H1 (cell line): ENCODE measurements at regions not wholly inside any gene's neighbourhood (a gene's known extent, or its start where the extent isn't known, plus 50 kb on each side); places are given as distances from the start of the nearest gene placed in this dataset.
"Not testable (repeated sequence)": the region's sequence is repeated elsewhere in the genome, so short reads cannot be mapped to it uniquely, and the experiment has no call there.

ENCODE experiments used
- GTF2F1 ChIP-seq: IDR thresholded peaks from 2 replicates; pipeline ENCODE4 v1.6.1; 2012; ENCODE audit warnings: low read depth, low read length, improper control_type of control experiment, borderline replicate concordance
- HDAC2 ChIP-seq, 2 experiments: fragments of 300-600 bp in 1 of 2; sonication (generic) in 1 of 2; IDR thresholded peaks; 2 replicates each; pipeline ENCODE4 v1.6.1; 2011 to 2012; ENCODE audit warnings: low read depth in 2 of 2, low read length in 2 of 2, mild to moderate bottlenecking in 2 of 2, moderate library complexity in 2 of 2, borderline replicate concordance in 1 of 2, inconsistent platforms in 1 of 2
- HDAC6 ChIP-seq: IDR thresholded peaks from one replicate; pipeline ENCODE4 v1.7.1; 2012; ENCODE audit warnings: low read depth, mild to moderate bottlenecking, inconsistent platforms, low read length, moderate library complexity
- NRF1 ChIP-seq: IDR thresholded peaks from 2 replicates; pipeline ENCODE4 v1.6.1; 2011; ENCODE audit warnings: mild to moderate bottlenecking, low read depth, low read length, improper control_type of control experiment
- POLR2A ChIP-seq, 2 experiments: IDR thresholded peaks; 1 replicate in 1 of 2; 2 replicates in 1 of 2; pipeline ENCODE4 v1.6.1; 2011; ENCODE audit warnings: low read depth in 2 of 2, low read length in 2 of 2, mild to moderate bottlenecking in 2 of 2; ENCODE audit errors: control extremely low read depth in 1 of 2
- POLR2AphosphoS5 ChIP-seq: IDR thresholded peaks from 2 replicates; pipeline ENCODE4 v1.6.1; 2011; ENCODE audit warnings: low read depth, low read length
- RAD21 ChIP-seq, 2 experiments: IDR thresholded peaks in 1 of 2; conservative IDR thresholded peaks in 1 of 2; 2 replicates each; pipeline ENCODE4 v1.6.1; 2011; ENCODE audit warnings: low read depth in 2 of 2, low read length in 2 of 2, improper control_type of control experiment in 1 of 2, inconsistent platforms in 1 of 2, mild to moderate bottlenecking in 1 of 2, moderate library complexity in 1 of 2
- TAF1 ChIP-seq: IDR thresholded peaks from 2 replicates; pipeline ENCODE4 v1.6.1; 2011; ENCODE audit warnings: mild to moderate bottlenecking, low read depth, low read length
- ZNF274 ChIP-seq: IDR thresholded peaks from 2 replicates; pipeline ENCODE4 v1.7.0; 2012; ENCODE audit warnings: low read length, borderline replicate concordance; ENCODE audit errors: extremely low read depth
- TF ChIP-seq, protein P1 (sequence below): fragments of 300-600 bp; sonication (generic); IDR thresholded peaks from 2 replicates; pipeline ENCODE4 v1.7.1; 2012; ENCODE audit warnings: low read length, moderate library complexity, mild to moderate bottlenecking, inconsistent platforms; ENCODE audit not compliant: insufficient replicate concordance
- TF ChIP-seq, protein P2 (sequence below), 3 experiments: IDR thresholded peaks; 1 replicate in 2 of 3; 2 replicates in 1 of 3; pipeline versions ENCODE4 v1.5.1 to v1.6.1; 2011; ENCODE audit warnings: low read length in 3 of 3, mild to moderate bottlenecking in 3 of 3, inconsistent platforms in 2 of 3, low read depth in 1 of 3, moderate library complexity in 1 of 3; ENCODE audit not compliant: insufficient read depth in 1 of 3; ENCODE audit errors: control extremely low read depth in 1 of 3

DNA sequence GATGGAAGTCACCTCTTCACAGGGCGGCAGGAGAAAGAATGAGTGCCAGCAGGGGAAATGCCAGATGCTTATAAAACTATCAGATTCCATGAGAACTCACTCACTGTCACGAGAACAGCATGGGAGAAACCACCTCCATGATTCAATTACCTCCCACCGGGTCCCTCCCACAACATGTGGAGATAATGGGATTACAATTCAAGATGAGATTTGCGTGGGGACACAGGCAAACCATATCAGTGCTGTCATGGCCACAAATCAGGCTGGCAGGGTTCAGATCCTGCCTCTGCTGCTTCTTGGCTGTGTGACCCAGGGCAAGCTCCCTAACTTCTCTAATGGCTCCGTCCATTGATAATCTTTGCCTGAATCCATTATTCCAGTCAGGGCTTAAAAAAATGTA lies 389.5 kb downstream of the NPHP4 start:
- TF ChIP-seq POLR2A (IDR thresholded peaks at IDR 0.05; ENCODE audit: control extremely low read depth in 1 of 2, low read depth in 2 of 2, low read length in 2 of 2); NRF1; TAF1; POLR2AphosphoS5; ZNF274; RAD21 (IDR thresholded peaks at IDR 0.05 in 1 of 2, conservative IDR thresholded peaks at IDR 0.05 in 1 of 2; ENCODE audit: low read depth in 2 of 2, low read length in 2 of 2); HDAC6; GTF2F1; HDAC2 (IDR thresholded peaks at IDR 0.05; ENCODE audit: borderline replicate concordance in 1 of 2, low read depth in 2 of 2, low read length in 2 of 2): not testable (repeated sequence)
- TF ChIP-seq, protein P1, sequence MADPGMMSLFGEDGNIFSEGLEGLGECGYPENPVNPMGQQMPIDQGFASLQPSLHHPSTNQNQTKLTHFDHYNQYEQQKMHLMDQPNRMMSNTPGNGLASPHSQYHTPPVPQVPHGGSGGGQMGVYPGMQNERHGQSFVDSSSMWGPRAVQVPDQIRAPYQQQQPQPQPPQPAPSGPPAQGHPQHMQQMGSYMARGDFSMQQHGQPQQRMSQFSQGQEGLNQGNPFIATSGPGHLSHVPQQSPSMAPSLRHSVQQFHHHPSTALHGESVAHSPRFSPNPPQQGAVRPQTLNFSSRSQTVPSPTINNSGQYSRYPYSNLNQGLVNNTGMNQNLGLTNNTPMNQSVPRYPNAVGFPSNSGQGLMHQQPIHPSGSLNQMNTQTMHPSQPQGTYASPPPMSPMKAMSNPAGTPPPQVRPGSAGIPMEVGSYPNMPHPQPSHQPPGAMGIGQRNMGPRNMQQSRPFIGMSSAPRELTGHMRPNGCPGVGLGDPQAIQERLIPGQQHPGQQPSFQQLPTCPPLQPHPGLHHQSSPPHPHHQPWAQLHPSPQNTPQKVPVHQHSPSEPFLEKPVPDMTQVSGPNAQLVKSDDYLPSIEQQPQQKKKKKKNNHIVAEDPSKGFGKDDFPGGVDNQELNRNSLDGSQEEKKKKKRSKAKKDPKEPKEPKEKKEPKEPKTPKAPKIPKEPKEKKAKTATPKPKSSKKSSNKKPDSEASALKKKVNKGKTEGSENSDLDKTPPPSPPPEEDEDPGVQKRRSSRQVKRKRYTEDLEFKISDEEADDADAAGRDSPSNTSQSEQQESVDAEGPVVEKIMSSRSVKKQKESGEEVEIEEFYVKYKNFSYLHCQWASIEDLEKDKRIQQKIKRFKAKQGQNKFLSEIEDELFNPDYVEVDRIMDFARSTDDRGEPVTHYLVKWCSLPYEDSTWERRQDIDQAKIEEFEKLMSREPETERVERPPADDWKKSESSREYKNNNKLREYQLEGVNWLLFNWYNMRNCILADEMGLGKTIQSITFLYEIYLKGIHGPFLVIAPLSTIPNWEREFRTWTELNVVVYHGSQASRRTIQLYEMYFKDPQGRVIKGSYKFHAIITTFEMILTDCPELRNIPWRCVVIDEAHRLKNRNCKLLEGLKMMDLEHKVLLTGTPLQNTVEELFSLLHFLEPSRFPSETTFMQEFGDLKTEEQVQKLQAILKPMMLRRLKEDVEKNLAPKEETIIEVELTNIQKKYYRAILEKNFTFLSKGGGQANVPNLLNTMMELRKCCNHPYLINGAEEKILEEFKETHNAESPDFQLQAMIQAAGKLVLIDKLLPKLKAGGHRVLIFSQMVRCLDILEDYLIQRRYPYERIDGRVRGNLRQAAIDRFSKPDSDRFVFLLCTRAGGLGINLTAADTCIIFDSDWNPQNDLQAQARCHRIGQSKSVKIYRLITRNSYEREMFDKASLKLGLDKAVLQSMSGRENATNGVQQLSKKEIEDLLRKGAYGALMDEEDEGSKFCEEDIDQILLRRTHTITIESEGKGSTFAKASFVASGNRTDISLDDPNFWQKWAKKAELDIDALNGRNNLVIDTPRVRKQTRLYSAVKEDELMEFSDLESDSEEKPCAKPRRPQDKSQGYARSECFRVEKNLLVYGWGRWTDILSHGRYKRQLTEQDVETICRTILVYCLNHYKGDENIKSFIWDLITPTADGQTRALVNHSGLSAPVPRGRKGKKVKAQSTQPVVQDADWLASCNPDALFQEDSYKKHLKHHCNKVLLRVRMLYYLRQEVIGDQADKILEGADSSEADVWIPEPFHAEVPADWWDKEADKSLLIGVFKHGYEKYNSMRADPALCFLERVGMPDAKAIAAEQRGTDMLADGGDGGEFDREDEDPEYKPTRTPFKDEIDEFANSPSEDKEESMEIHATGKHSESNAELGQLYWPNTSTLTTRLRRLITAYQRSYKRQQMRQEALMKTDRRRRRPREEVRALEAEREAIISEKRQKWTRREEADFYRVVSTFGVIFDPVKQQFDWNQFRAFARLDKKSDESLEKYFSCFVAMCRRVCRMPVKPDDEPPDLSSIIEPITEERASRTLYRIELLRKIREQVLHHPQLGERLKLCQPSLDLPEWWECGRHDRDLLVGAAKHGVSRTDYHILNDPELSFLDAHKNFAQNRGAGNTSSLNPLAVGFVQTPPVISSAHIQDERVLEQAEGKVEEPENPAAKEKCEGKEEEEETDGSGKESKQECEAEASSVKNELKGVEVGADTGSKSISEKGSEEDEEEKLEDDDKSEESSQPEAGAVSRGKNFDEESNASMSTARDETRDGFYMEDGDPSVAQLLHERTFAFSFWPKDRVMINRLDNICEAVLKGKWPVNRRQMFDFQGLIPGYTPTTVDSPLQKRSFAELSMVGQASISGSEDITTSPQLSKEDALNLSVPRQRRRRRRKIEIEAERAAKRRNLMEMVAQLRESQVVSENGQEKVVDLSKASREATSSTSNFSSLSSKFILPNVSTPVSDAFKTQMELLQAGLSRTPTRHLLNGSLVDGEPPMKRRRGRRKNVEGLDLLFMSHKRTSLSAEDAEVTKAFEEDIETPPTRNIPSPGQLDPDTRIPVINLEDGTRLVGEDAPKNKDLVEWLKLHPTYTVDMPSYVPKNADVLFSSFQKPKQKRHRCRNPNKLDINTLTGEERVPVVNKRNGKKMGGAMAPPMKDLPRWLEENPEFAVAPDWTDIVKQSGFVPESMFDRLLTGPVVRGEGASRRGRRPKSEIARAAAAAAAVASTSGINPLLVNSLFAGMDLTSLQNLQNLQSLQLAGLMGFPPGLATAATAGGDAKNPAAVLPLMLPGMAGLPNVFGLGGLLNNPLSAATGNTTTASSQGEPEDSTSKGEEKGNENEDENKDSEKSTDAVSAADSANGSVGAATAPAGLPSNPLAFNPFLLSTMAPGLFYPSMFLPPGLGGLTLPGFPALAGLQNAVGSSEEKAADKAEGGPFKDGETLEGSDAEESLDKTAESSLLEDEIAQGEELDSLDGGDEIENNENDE, result not testable (repeated sequence)
- TF ChIP-seq, protein P2, sequence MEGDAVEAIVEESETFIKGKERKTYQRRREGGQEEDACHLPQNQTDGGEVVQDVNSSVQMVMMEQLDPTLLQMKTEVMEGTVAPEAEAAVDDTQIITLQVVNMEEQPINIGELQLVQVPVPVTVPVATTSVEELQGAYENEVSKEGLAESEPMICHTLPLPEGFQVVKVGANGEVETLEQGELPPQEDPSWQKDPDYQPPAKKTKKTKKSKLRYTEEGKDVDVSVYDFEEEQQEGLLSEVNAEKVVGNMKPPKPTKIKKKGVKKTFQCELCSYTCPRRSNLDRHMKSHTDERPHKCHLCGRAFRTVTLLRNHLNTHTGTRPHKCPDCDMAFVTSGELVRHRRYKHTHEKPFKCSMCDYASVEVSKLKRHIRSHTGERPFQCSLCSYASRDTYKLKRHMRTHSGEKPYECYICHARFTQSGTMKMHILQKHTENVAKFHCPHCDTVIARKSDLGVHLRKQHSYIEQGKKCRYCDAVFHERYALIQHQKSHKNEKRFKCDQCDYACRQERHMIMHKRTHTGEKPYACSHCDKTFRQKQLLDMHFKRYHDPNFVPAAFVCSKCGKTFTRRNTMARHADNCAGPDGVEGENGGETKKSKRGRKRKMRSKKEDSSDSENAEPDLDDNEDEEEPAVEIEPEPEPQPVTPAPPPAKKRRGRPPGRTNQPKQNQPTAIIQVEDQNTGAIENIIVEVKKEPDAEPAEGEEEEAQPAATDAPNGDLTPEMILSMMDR (IDR thresholded peaks at IDR 0.05; ENCODE audit: control extremely low read depth in 1 of 3, insufficient read depth in 1 of 3, low read depth in 1 of 3, low read length in 3 of 3), result not testable (repeated sequence)
